GM12892 (cell line): ENCODE measurements at regions not wholly inside any gene's neighbourhood (a gene's known extent, or its start where the extent isn't known, plus 50 kb on each side); places are given as distances from the start of the nearest gene placed in this dataset.

ENCODE experiments used
- DNase-seq: peaks from one replicate; pipeline ENCODE4 v3.0.0; 2011; ENCODE audit not compliant: insufficient read length
- FAIRE-seq: peaks from 2 replicates; lab custom pipeline; 2011; peaks lifted over from hg19 to GRCh38; lab: Jason Lieb, UNC
- POLR2A ChIP-seq: IDR thresholded peaks from 2 replicates; pipeline ENCODE4 v1.6.1; 2011; ENCODE audit warnings: low read depth, low read length, control low read depth
- POLR2AphosphoS5 ChIP-seq: IDR thresholded peaks from 2 replicates; pipeline ENCODE4 v1.6.1; 2011; ENCODE audit warnings: low read depth, low read length, control low read depth
- TAF1 ChIP-seq: IDR thresholded peaks from 2 replicates; pipeline ENCODE4 v1.6.1; 2011; ENCODE audit warnings: low read depth, mild to moderate bottlenecking, control low read depth, low read length, borderline replicate concordance

DNA sequence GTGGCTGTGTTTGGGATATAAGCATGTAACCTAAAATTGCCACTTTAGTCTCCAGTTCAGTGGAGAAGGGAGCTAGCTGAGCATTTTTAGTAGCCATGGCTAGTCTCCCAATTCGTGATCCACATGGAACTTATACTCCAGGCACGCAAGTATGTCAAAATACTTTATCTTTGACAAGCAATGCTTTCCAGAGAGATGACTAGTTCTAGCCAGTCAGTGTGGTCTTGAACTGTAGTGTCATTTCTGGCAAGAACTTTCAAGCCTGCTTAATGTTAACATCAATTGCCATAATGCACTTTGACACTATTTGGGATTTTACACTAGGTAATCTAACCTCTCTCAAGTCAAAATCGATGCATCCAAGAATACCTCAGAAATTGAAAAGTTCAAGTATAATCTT is 660.0 kb downstream of the PTPRC start:
- DNase-seq, result no peak
- TF ChIP-seq POLR2A, result no peak
- TF ChIP-seq POLR2AphosphoS5, result no peak
- no peak for TF ChIP-seq TAF1
- no peak for FAIRE-seq

DNA sequence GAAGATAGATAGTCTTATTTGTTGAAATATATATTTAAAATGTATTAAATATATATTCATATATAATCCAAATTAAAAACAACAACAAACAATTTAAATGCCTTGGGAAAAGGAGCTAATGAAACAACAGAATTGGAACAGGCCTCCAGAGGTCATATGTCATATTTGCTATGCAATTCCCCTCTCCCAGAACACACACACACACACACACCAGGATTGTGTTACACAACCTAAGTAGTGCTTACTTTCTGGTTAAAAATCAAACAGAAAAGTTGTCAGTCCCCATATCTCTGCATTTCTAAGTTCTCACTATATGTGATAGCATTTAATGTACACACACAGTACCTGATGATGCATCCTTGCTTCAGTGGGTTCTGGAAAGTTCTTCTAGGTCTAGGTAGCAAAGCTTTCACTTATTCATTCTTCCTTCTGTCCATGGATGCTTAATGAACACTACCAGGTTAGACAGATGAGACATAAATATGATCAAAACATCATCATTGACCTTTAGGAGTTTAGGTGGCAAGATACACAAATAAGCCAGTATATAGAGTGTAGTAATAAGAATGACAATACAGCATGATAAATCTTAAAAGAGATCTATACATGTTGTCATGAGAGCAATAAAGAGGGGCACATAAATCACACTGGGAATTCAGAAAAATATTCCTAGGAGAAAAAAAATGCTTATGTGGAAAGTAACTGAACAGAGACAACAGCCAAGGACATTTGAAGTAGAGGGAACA is 662.8 kb downstream of the PTPRC start:
- FAIRE-seq, result no peak
- no peak for DNase-seq
- no peak for TF ChIP-seq POLR2A
- TF ChIP-seq POLR2AphosphoS5, result no peak
- TF ChIP-seq TAF1, result no peak

DNA sequence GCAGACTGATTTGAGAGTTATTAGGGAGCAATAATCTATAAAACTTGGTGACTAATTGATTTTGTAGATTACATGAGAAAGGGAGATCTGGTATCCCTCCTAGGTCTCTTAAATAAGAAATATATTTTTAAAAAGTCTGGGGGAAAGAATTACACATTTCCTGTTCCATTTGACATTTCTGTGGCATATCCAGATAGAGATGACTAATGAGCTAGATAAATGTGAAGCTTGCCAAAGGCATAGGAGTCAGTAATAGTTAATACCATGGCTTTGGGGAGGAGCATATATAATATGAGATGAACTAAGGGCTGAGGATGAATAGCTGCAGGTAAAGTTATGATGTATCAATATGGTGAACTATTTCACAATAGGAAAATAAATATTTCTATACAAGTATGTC is 663.7 kb downstream of the PTPRC start:
- TF ChIP-seq POLR2AphosphoS5, result no peak
- no peak for TF ChIP-seq TAF1
- TF ChIP-seq POLR2A, result no peak
- DNase-seq (no peak), FAIRE-seq (no peak)

DNA sequence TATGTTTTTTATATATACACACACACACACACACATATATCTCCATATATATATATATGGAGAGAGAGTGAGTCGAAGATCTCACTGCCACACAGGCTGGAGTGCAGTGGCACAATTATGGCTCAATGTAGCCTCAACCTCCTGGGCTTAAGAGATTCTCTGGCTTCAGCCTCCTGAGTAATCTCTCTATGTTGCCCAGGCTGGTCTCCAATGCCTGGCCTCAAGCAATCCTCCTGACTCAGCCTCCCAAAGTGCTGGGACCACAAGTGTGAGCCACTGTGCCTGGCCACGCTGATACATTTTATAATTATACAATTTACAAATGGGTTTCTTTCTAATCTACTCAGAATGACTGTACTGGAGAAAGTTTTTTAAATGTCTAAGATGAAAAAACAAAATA is 664.2 kb downstream of the PTPRC start:
- TF ChIP-seq POLR2A (no peak), POLR2AphosphoS5 (no peak), TAF1 (no peak)
- no peak for DNase-seq
- no peak for FAIRE-seq

DNA sequence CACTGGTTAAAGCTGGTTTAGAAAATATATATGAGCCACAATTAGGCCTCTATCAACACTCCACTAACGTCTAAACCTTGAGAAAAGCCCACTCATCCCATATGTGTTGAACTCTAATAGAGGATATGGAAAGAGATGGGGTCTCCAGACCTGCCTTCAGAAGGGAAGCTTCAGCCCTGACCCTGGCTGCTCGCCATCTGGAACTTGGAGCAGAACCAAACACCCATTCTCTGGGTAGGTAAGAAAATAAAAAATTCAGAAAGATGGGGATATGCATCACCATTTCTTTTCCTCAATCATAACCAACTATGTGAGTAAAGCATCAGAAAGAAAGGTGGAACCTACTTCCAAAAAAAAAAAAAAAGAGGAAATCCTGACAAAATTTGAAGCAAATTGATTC is 666.2 kb downstream of the PTPRC start:
- TF ChIP-seq POLR2AphosphoS5, result no peak
- no peak for TF ChIP-seq POLR2A
- no peak for TF ChIP-seq TAF1
- FAIRE-seq (no peak), DNase-seq (no peak)

DNA sequence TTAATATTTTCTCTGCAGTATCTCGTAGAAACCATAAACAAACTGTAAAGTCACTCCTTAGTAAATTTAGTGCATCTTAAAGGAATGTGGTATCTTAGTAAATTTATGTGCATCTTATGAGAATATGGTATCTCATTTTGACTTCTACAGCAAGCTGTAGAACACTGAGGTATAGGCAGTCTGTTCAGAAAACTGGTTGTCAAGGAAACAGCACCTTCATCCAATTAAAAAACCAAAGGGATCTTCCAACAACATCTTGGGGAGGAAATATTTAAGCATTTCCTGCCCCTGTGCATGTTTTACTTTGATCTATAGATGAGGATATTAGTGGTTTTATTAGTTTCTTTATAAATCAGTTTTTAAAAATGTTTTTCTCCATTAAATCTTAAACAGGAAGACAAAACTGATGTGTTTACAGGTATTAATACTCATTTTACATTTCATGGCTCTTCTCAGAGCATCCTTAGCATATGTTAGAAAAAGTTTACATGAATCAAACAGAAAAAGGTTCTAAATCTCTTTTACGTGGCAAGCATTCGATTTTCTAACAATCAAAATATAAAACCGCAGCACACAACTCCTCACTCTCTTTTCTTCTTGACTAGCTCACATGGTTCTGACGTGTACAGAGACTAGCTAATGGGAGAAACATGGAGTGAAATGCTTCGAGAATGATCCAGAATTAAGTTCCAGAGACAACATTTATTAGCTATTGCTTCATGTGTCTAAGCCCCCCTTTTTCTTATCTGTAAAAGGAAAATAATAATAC is 668.8 kb downstream of the PTPRC start:
- FAIRE-seq (no peak), DNase-seq (no peak)
- TF ChIP-seq POLR2AphosphoS5 (no peak), POLR2A (no peak), TAF1 (no peak)

DNA sequence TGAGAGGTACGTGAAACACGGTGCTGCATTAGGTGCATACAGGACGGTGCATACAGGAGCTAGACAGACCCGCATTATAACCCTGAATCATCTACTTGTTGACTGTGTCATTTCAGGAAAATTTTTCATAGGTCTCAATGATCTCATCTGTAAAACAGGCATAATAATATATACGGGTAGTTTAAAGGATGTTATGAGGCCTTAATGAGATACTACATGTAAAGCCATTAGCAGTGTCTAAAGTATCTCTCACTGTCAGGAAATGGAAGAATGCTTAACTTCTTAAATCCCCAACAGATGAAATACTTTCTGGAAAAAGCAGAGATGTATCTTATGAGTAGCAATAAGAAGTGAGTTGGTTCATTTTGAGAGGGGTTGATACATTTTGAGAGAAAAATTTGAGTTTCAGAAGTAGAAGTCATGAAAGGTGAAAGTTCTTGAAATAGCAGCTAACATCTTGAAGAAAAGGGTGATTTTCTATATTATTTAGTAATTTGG is 669.6 kb downstream of the PTPRC start:
- DNase-seq, result no peak
- peak; percentile 14 for FAIRE-seq
- TF ChIP-seq POLR2A (no peak), POLR2AphosphoS5 (no peak), TAF1 (no peak)

DNA sequence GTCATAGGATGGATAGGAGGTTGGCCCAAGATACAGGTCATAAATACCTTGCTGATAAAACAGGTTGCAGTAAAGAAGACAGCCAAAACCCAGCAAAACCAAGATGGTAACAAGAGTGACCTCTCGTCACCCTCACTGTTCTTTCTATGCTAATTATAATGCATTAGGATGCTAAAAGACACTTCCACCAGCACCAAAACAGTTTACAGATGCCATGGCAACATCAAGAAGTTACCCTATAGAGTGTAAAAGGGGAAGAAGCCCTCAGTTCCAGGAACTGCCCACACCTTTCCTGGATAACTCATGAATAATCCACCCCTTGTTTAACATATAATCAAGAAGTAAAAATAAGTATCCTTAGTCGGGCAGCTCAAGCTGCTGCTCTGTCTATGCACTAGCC is 671.9 kb downstream of the PTPRC start:
- TF ChIP-seq TAF1, result no peak
- TF ChIP-seq POLR2A, result no peak
- TF ChIP-seq POLR2AphosphoS5, result no peak
- DNase-seq (no peak), FAIRE-seq (no peak)

DNA sequence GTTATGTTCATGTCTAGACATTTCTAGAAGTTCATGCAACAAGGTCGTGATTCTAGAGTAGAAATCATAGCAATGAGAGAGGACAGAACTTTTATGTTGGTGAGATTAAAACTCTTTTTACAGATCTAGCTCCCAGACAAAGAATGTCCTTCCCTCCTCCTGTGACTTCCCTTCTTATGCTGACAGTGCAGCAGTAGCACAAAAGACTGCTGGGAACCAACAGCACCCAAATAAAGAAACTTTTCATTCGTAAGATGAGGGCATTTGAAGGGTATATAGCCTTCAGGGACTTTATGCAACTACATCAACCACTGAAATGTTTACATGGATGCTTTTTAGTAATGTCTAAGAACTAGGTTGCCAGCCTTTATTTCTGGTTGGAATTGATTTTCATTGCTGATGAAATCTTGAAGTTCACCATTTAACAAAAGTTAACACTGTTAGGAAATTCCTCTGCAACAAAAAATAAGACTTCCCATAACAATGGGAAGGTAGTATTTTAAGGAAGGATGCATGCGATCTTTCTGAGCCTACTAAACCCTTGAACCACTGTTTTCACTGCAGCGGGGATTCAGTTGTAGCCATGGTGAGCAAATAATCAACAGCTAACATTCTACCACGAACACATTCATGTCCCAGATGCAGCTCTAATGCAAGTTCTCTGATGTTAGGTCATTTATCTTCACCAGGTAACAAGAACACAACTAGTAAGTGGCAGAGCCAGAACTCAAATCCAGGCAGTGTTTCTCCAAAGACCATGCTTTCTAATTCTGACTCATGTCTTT is 672.8 kb downstream of the PTPRC start:
- no peak for FAIRE-seq
- DNase-seq, result no peak
- no peak for TF ChIP-seq POLR2A
- TF ChIP-seq TAF1, result no peak
- no peak for TF ChIP-seq POLR2AphosphoS5

DNA sequence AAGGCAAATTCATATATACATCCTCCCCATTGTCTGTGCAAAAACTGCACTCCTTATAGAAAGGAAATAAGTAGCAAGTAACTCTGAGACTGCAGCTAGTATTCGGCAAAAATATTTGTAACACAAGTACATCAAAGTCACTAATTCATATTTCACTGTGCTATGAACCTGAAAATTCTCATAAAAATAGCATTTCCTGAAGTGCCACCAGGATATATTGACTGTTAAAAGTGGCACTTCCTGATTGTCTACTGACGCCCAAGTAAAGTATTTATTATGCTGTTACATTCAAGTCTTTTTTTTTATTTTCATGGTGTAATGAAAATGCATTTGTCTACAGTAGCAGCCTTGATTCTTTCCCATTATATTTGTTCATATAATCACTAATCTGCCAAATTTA is 673.8 kb downstream of the PTPRC start:
- FAIRE-seq, result peak; percentile 14
- TF ChIP-seq POLR2A, result no peak
- TF ChIP-seq TAF1, result no peak
- TF ChIP-seq POLR2AphosphoS5, result no peak

GRCh38 chr1:199313444-199313843 is 674.6 kb downstream of the PTPRC start:
- no peak for DNase-seq
- no peak for FAIRE-seq
- no peak for TF ChIP-seq POLR2A
- no peak for TF ChIP-seq POLR2AphosphoS5
- TF ChIP-seq TAF1, result no peak

More for the DNA sequence above, 673.8 kb downstream of the PTPRC start:
- DNase-seq, result no peak
